Posterior vena cava (tissue), 2 donors: ENCODE measurements at regions not wholly inside any gene's neighbourhood (a gene's known extent, or its start where the extent isn't known, plus 50 kb on each side); places are given as distances from the start of the nearest gene placed in this dataset.
A peak's percentile ranks its signal among the peaks of the same experiment; 100 is the strongest.
"Not testable (repeated sequence)": the region's sequence is repeated elsewhere in the genome, so short reads cannot be mapped to it uniquely, and the experiment has no call there.

Experiments used
- DNase-seq: peaks from one replicate; pipeline ENCODE4 v3.0.0-alpha.2; 2020; ENCODE audit warnings: low spot score
- intact Hi-C, 2 donors: fragments of 100-400 bp; cut with DNase I; formaldehyde crosslinking; loops; one replicate each; pipeline versions ENCODE4 v1.14.1 to v1.14.2; 2022 to 2023
- donor health status: DM: yes; HTN: yes; CAD: no.
- donor health status: DM: yes; HTN: yes; CAD: no.

DNA sequence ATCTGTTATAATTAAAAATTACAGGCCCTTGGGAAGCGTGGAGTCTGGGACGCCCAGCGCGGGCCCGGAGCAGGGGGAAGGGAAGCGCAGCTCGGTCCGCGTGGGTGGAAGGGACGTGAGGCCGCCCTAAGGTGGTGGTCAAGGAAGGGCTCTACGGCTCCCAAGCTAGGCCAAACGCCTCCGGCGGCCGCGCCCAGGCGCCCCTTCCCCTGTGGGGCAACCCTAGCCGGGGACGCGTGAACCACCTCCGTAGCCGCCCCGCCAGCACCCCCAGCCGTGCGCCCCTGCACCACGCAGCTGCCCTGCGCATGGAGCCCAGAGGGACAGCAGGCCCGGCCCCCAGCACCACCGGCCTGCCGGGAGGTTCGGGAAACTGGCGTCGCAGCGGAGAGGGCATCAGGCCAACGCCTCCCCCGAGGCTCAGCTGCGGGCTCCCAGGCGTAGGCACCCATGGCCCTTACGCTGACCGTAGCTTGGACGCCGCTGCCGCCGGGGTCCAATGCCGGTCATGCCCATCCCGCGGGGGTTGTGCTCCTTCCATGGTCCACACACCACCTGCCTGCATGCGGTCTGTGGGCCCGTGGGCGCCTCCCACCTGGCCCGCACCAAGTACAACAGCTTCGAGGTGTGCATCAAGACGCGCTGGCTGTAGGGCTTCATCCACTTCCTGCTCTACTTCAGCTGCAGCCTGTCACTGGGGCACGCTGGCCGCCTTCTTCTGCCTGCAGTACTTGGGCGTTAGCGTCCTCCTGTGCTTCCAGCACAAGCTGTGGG lies 166.7 kb downstream of the SEPTIN7 start:
- intact Hi-C loops = no loop called here
- peak; percentile 75 for DNase-seq

DNA sequence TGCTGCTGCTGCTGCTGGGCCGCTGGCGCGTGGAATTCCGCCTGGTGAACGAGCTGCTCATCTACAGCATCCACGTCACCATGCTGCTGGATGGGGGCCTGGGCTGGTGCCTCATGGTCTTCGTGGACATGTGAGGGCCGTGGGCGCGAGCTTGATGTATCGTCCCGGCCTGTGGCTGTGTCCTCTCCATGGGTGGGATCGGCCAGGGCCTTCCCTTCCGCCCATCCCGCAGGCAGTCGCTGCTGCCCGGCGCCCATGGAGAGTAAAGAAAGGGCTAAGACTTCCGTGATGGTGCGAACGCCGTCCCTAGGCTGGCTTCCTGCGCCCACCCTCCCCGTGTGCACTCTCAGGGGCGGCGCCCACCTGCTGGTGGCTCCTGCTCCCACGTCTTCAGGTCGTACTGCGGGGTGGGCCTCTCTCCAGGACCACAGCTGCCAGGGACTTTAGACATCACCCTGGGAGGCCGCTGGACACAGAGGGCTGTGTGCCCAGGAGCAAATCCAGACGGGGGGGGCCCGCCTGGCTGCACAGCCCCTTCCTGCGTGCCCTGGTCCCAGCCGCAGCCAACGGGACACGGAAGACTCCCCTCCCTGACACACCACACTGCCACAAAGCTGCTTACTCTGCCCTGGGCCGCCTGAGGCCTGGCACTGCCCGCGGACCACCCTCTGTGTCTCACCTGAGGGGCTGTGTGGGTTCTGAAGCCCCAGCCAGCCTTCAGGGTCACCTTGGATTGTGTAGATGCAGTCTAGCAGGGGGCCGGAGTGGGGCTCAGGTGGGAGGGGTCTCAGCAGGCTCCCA lies 167.5 kb downstream of the SEPTIN7 start:
- intact Hi-C loops = no loop called here

DNA sequence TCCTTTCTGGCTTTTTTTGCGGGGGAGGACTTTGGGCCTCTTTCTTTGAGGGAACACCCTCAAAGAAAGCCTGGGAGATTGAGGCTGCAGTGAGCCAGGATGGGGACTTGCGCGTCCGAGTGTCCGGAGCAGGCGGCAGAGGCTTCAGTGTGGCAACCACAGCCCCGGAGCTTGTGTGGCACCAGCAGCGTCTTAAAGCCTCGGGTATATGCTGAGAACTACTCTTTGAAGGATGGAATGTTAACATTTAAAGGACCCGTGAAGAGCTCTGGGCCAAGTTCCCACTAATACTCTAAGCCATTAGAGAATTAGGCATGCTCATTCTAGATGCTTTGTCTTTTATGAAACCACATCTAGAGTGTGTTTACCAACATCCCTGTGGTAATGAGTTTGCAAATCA lies 168.2 kb downstream of the SEPTIN7 start:
- intact Hi-C loops = no loop called here

More for the DNA sequence above, 167.5 kb downstream of the SEPTIN7 start:
- DNase-seq = peak; percentile 77

GRCh38 chr7:35970458-35970857 lies 169.6 kb downstream of the SEPTIN7 start:
- intact Hi-C loops = no loop called here
- no peak for DNase-seq

More for the DNA sequence above, 168.2 kb downstream of the SEPTIN7 start:
- DNase-seq = no peak

- intact Hi-C loops = no loop called here
- DNase-seq = no peak
Observed at GRCh38 chr7:35971133-35971891, 170.5 kb downstream of the SEPTIN7 start.

- intact Hi-C loops = loop anchor here in 1 of 2 donors (5.0 kb wide), 1 partner anchor 164 kb away; no protein-coding TSS in a partner anchor
- no peak for DNase-seq
Observed at GRCh38 chr7:35975851-35976454, 175.1 kb downstream of the SEPTIN7 start.

DNA sequence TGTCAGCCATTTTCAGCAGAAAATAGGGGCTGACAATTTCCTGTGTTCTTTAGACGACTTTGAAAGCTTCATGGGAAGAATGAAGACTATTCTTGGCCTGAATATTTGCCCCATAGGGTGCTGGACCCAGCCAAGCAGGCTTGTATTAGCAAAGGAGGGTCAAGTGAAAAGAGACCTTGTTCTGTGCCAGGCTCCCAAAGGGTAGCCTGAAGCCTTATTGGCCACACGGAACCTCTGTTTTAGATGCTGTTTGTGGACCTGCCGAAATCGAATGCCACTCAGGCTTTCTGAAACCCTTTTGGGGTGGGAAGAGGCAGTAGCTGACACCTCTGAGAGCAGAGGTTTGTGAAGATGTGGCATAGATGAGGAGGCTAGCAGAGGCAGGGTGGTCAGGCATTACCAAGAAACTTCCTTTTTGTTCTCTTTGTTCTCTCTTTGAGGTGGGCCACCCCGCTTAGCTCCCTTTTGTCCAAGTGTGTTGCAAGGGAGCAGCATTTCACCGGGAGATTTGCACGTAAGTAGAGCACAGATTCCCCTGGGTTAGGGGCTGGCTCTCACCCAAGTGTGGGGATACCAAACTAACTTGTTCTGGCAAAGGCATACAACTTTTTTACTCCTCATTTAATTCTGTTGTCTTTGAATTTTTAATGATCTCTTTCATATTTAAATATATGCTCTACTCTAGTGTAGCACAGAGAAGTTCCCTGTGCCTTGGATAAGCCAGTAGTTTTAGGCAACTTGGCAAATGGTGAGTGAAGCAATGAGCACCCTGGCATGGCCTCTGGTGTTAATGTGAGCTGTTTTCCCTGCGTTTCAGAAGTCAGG lies 174.0 kb upstream of the EEPD1 start:
- DNase-seq = not testable (repeated sequence)
- intact Hi-C loops = loop anchor here in 1 of 2 donors (5.0 kb wide), 1 partner anchor 167 kb away; no protein-coding TSS in a partner anchor

- DNase-seq = peak; percentile 76
- intact Hi-C loops = loop anchor here in 1 of 2 donors (10.0 kb wide), 1 partner anchor 132 kb away; no protein-coding TSS in a partner anchor
Observed at GRCh38 chr7:35982600-35982999, 170.5 kb upstream of the EEPD1 start.

GRCh38 chr7:35983626-35984025 lies 169.4 kb upstream of the EEPD1 start:
- no peak for DNase-seq
- intact Hi-C loops = loop anchor here in 1 of 2 donors (2.0 to 10.0 kb wide), 3 partner anchors 131 to 335 kb away; no protein-coding TSS in a partner anchor

DNA sequence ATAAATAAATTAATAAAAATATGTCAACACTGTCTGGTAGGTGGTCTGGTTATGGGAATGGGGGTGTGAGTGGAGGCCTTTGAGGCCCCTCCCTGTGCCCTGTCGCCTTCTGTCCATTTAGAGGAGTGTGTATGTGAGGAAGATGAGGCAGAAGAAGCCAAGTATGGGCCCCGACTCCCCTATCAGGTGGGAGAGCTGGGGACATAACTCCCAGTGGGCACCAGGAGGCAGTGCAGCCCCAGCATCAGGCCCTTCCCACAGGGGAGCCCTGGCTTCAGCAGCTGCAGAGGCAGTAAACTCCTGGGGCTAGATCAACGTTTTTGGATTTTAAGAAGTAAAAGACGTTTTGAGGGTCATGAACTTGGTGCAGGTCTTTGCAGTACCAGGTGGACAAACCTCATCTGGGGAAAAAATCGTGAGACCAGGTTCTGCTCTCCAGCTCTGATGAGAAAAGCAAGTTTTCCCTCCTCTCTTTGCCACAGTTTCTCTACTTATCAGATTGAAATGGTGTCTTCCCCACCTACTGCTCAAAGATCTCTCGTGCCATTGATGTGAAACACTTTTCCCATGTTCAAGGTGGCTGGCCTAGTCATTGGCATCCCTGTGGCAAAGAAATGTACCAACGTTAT lies 167.8 kb upstream of the EEPD1 start:
- intact Hi-C loops = loop anchor here in 1 of 2 donors (2.0 to 10.0 kb wide), 3 partner anchors 130 to 334 kb away; no protein-coding TSS in a partner anchor
- peak; percentile 94 for DNase-seq

GRCh38 chr7:35987016-35987415 lies 166.0 kb upstream of the EEPD1 start:
- intact Hi-C loops = loop anchor here (2.0 to 10.0 kb wide), 2 partner anchors 128 to 304 kb away; no protein-coding TSS in a partner anchor

GRCh38 chr7:35988105-35988504 lies 164.9 kb upstream of the EEPD1 start:
- DNase-seq = no peak
- intact Hi-C loops = loop anchor here in 1 of 2 donors (10.0 kb wide), 1 partner anchor 127 kb away; no protein-coding TSS in a partner anchor

More at GRCh38 chr7:35987016-35987415, 166.0 kb upstream of the EEPD1 start:
- DNase-seq = no peak

- peak; percentile 78 for DNase-seq
- intact Hi-C loops = loop anchor here in 1 of 2 donors (10.0 kb wide), 1 partner anchor 126 kb away; no protein-coding TSS in a partner anchor
Observed at GRCh38 chr7:35988818-35989217, 164.2 kb upstream of the EEPD1 start.

DNA sequence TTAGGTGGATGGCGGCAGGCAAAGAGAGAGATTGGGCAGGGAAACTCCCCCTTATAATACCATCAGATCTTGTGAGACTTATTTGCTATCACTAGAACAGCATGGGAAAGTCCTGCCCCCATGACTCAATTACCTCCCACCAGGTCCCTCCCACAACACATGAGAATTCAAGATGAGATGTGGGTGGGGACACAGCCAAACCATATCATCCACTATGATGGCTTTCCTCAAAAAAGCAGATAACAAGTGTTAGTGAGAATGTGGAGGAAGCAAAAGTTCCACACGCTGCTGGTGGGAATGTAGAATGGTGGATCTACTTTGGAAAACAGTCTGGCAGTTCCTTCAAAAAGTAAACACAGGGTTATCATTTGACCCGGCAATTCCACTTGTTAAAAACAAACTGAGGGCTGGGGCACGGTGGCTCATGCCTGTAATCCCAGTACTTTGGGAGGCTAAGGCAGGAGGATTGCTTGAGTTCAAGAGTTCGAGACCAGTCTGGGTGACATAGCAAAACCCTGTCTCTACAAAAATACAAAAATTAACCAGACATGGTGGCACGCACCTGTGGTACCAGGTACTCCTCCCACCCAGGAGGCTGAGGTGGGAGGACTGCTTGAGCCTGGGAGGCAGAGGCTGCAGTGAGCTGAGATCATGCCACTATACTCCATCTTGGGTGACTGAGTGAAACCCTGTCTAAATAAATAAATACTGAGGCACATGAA lies 161.4 kb upstream of the EEPD1 start:
- intact Hi-C loops = no loop called here
- no peak for DNase-seq

DNA sequence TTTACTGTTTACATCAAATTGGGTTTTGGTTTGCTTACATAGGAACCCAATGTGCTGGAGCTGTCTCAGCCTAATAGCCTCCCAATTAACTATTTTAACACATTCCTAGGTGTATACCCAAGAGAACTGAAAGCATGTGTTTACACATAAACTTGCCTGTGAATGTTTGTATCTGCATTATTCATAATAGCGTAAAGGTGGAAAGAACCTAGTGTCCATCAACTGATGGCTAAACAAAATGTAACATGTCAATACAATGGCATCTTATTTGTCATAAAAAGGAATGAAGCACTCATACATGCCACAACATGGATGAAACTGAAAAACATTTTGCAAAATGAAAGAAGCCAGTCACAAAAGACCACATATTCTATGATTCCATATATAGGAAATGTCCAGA lies 160.6 kb upstream of the EEPD1 start:
- intact Hi-C loops = no loop called here
- DNase-seq = no peak

DNA sequence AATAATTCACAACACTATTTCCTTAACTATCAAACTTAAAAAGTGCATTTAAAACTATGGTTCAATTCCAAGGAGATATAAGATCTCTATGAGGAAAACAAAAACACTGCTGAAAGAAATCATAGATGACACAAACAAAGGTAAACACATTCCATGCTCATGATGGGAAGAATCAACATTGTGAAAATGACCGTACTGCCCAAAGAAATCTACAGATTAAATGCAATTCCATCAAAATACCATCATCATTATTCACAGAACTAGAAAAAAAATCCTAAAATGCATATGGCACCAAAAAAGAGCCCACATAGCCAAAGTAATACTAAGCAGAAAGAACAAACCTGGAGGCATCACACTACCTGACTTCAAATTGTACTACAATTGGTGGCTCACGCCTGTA lies 159.9 kb upstream of the EEPD1 start:
- intact Hi-C loops = no loop called here
- DNase-seq = no peak
